SKM-1 treated with dmso at 0.1 percent for 144 hours (cell line): ENCODE measurements at regions not wholly inside any gene's neighbourhood (a gene's known extent, or its start where the extent isn't known, plus 50 kb on each side); places are given as distances from the start of the nearest gene placed in this dataset.
"Not testable (repeated sequence)": the region's sequence is repeated elsewhere in the genome, so short reads cannot be mapped to it uniquely, and the experiment has no call there.

Experiments
- DNase-seq: peaks from one replicate; lab custom pipeline; 2025; ENCODE audit not compliant: unreplicated experiment; lab: John Stamatoyannopoulos, UW

- no peak for DNase-seq
These were observed 1620.8 kb downstream of the PCDH9 start for GRCh38 chr13:65609350-65609749.

- no peak for DNase-seq
These were observed 1623.5 kb downstream of the PCDH9 start for GRCh38 chr13:65606622-65607021.

- DNase-seq: no peak
These were observed 1624.7 kb downstream of the PCDH9 start for GRCh38 chr13:65605396-65605795.

DNA sequence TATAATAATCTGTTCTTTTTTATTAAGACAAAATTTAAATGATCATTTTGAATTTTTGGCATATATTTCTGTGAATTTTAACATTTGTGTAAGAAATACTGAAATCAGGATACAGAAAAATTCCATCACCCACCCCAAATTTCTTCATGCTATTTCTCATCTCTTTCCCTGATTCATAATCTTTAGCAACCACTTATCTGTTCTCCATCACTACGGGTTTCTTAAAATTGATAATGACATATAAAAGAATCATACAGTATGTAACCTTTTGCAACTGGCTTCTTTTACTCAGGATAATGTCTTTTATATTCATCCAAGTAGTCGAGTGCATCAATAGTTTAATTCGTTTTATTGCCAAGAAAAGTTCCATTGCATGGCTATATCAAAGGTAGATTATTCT lies 1627.0 kb downstream of the PCDH9 start:
- DNase-seq: no peak

DNA sequence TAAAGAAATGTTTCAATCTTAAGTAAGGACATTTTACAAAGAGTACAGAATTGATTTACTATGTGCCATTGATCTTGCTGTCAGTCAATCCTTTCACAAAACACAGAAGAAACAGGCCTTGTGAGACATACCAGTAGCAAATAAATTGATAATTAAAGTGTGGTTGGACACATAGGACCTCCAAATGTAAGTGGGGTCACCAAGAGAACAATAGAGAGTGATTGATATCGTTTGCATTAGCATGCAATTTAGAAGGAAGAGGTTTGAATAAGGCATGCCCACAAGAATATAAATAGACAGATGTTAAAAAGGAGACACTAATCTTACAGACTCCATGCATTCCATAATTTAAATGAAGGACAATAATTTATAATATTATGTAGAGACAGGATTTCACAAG lies 1628.3 kb downstream of the PCDH9 start:
- DNase-seq: no peak

- DNase-seq: no peak
These were observed 1629.4 kb downstream of the PCDH9 start for GRCh38 chr13:65600702-65601101.

DNA sequence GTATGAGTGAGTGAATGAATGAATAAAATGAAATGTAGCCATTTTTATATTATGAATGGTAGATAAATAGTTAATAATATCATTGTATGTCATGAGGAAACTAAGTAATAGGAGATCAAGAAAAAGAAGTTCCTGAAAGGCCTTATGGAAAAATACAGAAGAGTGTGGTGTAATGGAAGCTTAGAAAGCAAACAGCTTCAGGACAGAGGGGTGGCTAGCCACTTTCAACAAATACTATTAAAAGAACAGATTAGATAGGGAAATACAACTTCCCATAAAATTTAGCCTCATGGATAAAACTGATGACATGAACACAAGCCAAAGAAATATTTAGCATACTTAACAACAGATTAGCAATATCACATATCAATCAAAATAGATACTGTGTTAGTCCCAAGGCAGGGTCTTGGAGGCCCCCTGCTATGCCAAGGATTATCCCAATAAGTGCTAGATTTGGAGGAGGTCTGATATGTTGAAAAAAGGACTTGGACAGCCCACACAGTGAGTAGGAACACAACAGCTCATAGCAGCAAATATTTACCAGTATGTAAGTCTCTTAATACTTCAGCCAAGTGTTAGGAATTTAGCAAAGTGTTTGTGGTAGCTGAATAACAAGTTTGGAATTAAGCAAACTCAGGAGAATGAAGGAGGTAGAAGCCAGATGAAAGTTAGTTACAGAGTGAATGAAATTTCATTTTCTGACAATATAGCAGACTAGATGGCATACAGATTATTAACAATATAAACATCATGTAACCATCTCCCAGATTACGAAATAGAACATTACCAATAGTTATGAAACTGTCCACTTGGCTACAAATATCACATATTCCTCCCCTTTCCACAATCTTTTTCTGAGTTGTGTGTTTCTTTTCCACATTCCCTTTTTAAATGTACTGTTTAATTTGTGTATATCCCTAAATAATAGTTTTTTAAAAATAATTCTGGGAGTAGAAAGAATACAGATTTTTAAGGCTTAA lies 1632.0 kb downstream of the PCDH9 start:
- DNase-seq: no peak

GRCh38 chr13:65595916-65596315 lies 1634.2 kb downstream of the PCDH9 start:
- DNase-seq: no peak

DNA sequence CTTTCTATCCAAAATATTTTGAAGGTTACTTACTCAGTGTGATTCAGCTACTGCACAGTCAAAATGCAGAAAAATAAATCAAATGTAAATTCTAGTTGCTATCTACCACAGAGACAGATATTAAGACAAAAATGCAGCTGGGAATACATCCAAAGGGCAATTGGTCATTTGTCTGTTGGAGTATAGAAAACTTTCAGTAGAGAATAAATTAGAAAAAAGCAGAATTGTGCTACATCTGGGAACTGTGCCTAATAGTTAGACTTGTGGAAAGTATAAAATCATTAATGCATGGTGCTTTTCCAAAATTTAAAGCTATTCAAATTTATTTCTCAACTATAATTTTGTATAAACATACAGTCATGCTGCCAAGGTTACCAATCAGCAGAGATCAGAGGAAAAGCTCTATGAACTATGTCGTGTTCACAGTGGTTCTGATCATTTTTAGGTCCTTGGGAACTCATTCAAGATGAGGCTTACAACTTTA lies 1635.8 kb downstream of the PCDH9 start:
- DNase-seq: no peak

DNA sequence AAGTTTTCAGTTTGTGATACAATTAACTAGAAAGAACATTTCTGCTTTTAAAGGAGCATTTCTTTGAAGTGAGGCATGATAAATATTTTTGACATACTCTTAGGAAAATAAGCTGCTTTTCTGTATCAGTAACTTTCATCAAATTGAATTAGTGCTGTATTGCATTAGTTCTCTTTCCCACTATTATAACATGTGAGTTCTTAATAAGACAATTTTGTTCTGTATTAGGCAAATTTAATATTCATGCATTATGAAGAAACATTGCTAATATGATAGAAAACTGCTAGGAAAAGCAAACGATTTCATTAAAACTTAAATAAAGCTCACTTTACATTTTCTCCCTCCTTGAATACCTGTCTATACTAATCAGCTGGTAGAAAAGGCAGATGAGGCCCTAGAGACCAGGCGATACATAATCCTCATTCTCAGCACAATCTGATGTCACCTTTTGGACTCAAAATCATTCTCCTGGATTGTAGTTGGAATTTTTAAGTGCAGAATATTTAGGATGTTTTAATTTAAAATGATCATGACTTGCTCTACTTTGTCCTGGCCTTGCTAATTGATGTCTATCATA lies 1636.8 kb downstream of the PCDH9 start:
- DNase-seq: no peak

- DNase-seq: no peak
These were observed 1637.4 kb downstream of the PCDH9 start for GRCh38 chr13:65592731-65593130.

- no peak for DNase-seq
These were observed 1644.8 kb downstream of the PCDH9 start for GRCh38 chr13:65585346-65585745.

- DNase-seq: no peak
These were observed 1646.0 kb downstream of the PCDH9 start for GRCh38 chr13:65584126-65584525.

DNA sequence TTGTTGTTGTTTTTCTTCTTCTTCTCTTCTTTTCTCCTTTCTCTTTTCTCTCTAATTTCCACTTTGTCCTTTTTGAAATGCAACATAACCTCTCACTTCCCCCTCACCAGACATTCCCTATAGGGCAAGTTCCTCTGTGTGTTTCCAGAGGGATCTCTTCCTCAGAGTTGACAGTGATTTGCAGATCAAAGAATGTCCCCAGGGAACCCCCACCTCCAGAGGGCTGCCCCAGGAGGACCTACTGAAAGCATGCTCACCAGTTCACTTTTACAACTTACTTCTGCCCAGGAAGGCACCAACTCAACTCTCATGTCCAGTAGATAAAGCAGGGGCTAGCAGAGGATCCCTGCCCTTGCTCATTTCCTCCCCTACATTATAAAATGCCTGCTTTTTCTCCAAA lies 1648.0 kb downstream of the PCDH9 start:
- no peak for DNase-seq

DNA sequence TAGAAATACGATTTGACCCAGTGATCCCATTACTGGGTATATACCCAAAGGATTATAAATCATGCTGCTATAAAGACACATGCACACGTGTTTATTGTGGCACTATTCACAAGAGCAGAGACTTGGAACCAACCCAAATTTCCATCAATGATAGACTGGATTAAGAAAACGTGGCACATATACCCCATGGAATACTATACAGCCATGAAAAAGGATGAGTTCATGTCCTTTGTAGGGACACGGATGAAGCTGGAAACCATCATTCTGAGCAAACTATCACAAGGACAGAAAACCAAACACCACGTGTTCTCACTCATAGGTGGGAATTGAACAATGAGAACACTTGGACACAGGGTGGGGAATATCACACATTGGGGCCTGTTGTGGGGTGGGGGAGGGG lies 1665.6 kb downstream of the PCDH9 start:
- not testable (repeated sequence) for DNase-seq

- DNase-seq: no peak
These were observed 1667.8 kb downstream of the PCDH9 start for GRCh38 chr13:65562305-65562704.

DNA sequence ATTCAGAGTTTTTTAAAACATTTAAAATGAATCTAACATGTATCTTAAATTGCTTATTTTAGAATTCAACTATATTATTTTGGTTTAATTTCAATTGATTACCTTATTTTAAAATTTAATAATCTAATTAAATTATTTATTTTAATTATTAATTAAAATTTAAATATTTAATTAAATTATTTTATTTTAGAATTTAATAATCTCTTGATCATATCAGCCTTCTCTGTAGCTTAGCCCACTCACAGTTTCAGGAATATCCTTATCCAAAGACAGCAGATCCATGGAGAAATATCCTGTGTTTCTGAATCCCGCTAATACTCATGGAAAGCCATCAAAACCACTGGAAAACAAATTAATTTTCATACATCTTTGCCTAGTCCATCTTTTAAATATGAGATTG lies 1669.2 kb downstream of the PCDH9 start:
- DNase-seq: no peak

- DNase-seq: no peak
These were observed 1674.2 kb downstream of the PCDH9 start for GRCh38 chr13:65555962-65556361.

DNA sequence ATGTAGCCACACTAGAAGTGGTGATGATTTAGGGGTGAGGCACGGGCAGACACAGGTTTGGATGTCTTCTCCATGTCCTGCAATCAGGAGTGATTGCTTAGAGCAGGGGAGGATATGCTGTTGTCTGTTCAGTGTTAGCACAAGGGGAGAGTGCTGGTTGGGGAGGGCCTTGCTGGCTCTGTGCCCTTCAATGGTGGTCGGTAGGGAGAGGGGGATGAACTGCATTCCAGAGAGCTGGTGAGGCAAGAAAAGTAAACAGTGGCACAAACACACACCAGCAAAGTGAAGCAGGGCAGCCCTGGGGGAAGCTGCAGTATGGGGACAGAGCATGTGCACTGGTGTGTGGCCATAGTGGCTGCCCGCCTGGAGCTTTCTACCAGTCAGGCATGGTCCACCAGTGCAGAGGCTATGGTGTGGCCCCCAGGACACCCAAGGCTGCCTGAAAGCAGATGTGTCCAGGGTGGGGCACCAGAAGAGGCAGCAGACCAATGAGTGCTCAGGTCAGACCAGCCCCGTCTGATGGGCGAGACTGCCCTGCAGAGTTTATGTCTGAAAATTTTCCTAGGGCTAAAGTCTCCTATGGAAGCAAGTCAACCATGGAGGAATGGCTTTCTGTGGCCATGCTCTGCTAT lies 1676.9 kb downstream of the PCDH9 start:
- no peak for DNase-seq

DNA sequence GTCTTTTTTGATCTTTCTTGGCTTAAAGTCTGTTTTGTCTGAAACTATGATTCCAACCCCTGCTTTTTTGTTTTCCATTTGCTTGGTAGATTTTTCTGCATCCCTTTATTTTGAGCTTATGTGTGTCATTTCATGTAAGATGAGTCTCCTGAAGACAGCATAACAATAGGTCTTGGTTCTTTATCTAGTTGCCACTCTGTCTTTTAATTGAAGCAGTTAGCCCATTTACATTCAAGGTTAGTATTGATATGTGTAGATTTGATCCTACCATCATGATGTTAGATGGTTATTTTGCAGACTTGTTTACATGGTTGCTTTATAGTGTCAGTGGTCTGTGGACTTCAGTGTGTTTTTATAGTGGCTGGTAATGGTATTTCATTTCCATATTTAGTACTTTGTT lies 1678.9 kb downstream of the PCDH9 start:
- DNase-seq: no peak

GRCh38 chr13:65540175-65540574 lies 1690.0 kb downstream of the PCDH9 start:
- no peak for DNase-seq

DNA sequence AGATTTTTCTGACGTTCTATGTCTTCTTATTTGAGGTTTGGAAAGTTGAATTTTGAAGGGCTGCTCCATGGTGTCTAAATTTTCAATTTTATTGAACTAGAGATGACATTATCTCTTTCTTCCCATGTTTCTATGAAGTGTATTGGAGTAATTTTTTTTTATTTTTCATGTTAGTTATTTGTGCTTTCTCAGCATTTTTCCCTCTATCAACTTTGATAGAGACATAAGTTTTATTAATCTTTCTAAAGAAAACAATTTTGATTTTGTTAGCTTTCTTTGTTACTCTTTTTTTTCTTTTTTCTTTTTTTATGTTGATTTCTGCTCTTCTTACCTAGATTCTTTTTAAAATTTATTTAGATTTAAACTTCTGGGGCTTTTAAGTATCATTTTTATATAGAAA lies 1694.8 kb downstream of the PCDH9 start:
- DNase-seq: no peak
